CD4-positive, alpha-beta T cell (primary cell): ENCODE measurements at regions not wholly inside any gene's neighbourhood (a gene's known extent, or its start where the extent isn't known, plus 50 kb on each side); places are given as distances from the start of the nearest gene placed in this dataset.

ENCODE experiments used
- ATAC-seq: fragments of 200-7000 bp; cut with Tn5 transposase; one replicate; pipeline ENCODE4 v1.10.0; 2022; ENCODE audit warnings: mild to moderate bottlenecking; ENCODE audit not compliant: poor library complexity
- CTCF ChIA-PET: fragments of 350-600 bp; sonication (Branson Sonifier 250); formaldehyde crosslinking; loops from one replicate; lab custom pipeline; 2021; ENCODE audit warnings: antibody characterized with exemption, inconsistent platforms; lab: Charles Lee
- POLR2A ChIA-PET: fragments of 350-600 bp; sonication (Branson Sonifier 250); formaldehyde crosslinking; loops from one replicate; lab custom pipeline; 2021; ENCODE audit warnings: antibody characterized with exemption, inconsistent platforms; lab: Charles Lee
- DNase-seq, 14 experiments: peaks; one replicate each; pipeline ENCODE4 v3.0.0-alpha.2; 2013 to 2020; ENCODE audit warnings: mixed read lengths in 2 of 14
- H3K27ac ChIP-seq, 2 donors: one replicate each; pipeline versions ENCODE4 v1.5.1 to v1.7.0; 2013; ENCODE audit warnings: low read length in 2 of 2, low read depth in 1 of 2, mild to moderate bottlenecking in 1 of 2
- H3K27me3 ChIP-seq, 2 experiments: 1 replicate in 1 of 2; 2 replicates in 1 of 2; pipeline versions ENCODE4 v1.6.1 to v1.7.0; 2013; ENCODE audit warnings: low read length in 2 of 2, control low read depth in 1 of 2, mild to moderate bottlenecking in 1 of 2, moderate library complexity in 1 of 2; ENCODE audit not compliant: insufficient read depth in 2 of 2, control insufficient read depth in 1 of 2
- H3K36me3 ChIP-seq: one replicate; pipeline ENCODE4 v1.6.1; 2013; ENCODE audit warnings: low read length, control low read depth; ENCODE audit not compliant: insufficient read depth
- H3K4me1 ChIP-seq: one replicate; pipeline ENCODE4 v1.6.1; 2013; ENCODE audit warnings: low read length, control low read depth; ENCODE audit not compliant: insufficient read depth
- H3K4me3 ChIP-seq: one replicate; pipeline ENCODE4 v1.5.1; 2013; ENCODE audit warnings: mild to moderate bottlenecking, low read length, moderate library complexity
- H3K9me3 ChIP-seq, 2 experiments: 1 replicate in 1 of 2; 2 replicates in 1 of 2; pipeline versions ENCODE4 v1.6.1 to v1.7.0; 2013; ENCODE audit warnings: low read length in 2 of 2, mild to moderate bottlenecking in 2 of 2, control low read depth in 1 of 2, moderate library complexity in 1 of 2; ENCODE audit not compliant: control insufficient read depth in 1 of 2, insufficient read depth in 1 of 2
- H3K27ac Mint-ChIP-seq: one replicate; pipeline ENCODE4 v1.8.0; 2020; ENCODE audit warnings: mixed read lengths
- H3K27me3 Mint-ChIP-seq: one replicate; pipeline ENCODE4 v1.8.0; 2021; ENCODE audit warnings: mixed read lengths
- H3K36me3 Mint-ChIP-seq: one replicate; pipeline ENCODE4 v1.8.0; 2021; ENCODE audit warnings: low read depth, mixed read lengths
- H3K4me1 Mint-ChIP-seq: one replicate; pipeline ENCODE4 v1.8.0; 2021; ENCODE audit warnings: low read depth, mixed read lengths
- H3K4me3 Mint-ChIP-seq: one replicate; pipeline ENCODE4 v1.8.0; 2020; ENCODE audit warnings: mild to moderate bottlenecking, mixed read lengths
- H3K9me3 Mint-ChIP-seq: one replicate; pipeline ENCODE4 v1.8.0; 2020; ENCODE audit warnings: mixed read lengths
- CTCF ChIP-seq: fragments of 200-600 bp; IDR thresholded peaks from one replicate; pipeline ENCODE4 v1.8.0; 2022; ENCODE audit warnings: antibody characterized with exemption, mild to moderate bottlenecking
- intact Hi-C, 2 experiments: fragments of 100-400 bp; cut with DNase I in 1 of 2; cut with micrococcal nuclease in 1 of 2; formaldehyde crosslinking; loops; one replicate each; pipeline versions ENCODE4 v1.15.1 to v1.9.0; 2023 to 2025; cut with DNase I, micrococcal nuclease

- intact Hi-C loops: no loop called here
- no peaks in the 10 kb centered on the region for H3K36me3 ChIP-seq
- Mint-ChIP-seq H3K27me3 (peaks cover 52% of the 10 kb centered on the region), H3K36me3 (no peaks in the 10 kb centered on the region), H3K4me1 (no peaks in the 10 kb centered on the region), H3K9me3 (peaks cover 8% of the 10 kb centered on the region), H3K4me3 (no peak overlapping the region), H3K27ac (no peak overlapping the region)
- ChIA-PET CTCF (no interaction called here), POLR2A (no interaction called here)
- H3K4me1 ChIP-seq: no peaks in the 10 kb centered on the region
- ATAC-seq (no peak), DNase-seq (no peak)
- no peaks in the 10 kb centered on the region for H3K9me3 ChIP-seq
- no peak overlapping the region for H3K4me3 ChIP-seq
- TF ChIP-seq CTCF: no peak
- peaks cover 2 to 13% of the 10 kb centered on the region in 2 experiments for H3K27me3 ChIP-seq
- no peak overlapping the region for H3K27ac ChIP-seq
Measured at GRCh38 chr1:29777522-29777921, 541.2 kb downstream of the PTPRU start.

DNA sequence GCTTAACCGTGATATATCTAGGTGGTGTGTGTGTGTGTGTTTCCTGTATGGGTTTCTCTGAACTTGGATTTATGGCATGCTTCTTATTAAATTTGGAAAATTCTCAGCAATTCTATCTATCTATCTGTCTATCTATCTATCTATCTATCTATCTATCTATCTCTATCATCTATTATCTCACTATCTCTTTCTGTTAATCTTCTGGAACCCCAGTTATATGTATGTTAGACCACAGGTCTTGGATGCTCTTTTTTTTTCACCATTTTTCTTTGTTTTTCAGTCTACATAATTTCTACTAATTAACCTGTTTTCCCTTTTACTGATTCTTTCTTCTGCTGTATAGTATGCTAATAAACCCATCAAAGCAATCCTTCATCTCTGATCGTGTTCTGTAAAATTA is 538.0 kb downstream of the PTPRU start:
- Histone ChIP-seq H3K4me3 (no peak overlapping the region), H3K27me3 (peaks cover 0 to 5% of the 10 kb centered on the region in 2 experiments), H3K9me3 (no peaks in the 10 kb centered on the region), H3K27ac (no peak overlapping the region), H3K36me3 (no peaks in the 10 kb centered on the region), H3K4me1 (no peaks in the 10 kb centered on the region)
- Mint-ChIP-seq H3K27me3 (peaks cover 37% of the 10 kb centered on the region), H3K9me3 (peaks cover 8% of the 10 kb centered on the region), H3K27ac (no peak overlapping the region), H3K4me3 (no peak overlapping the region), H3K36me3 (no peaks in the 10 kb centered on the region), H3K4me1 (no peaks in the 10 kb centered on the region)
- DNase-seq (no peak), ATAC-seq (no peak)
- ChIA-PET CTCF (no interaction called here), POLR2A (no interaction called here)
- TF ChIP-seq CTCF: no peak
- intact Hi-C loops: no loop called here

GRCh38 chr1:29772584-29773100 is 536.3 kb downstream of the PTPRU start:
- TF ChIP-seq CTCF: no peak
- ATAC-seq (no peak), DNase-seq (no peak)
- H3K4me3 ChIP-seq: no peak overlapping the region
- H3K9me3 ChIP-seq: no peaks in the 10 kb centered on the region
- intact Hi-C loops: no loop called here
- H3K36me3 ChIP-seq: no peaks in the 10 kb centered on the region
- H3K4me1 Mint-ChIP-seq: no peaks in the 10 kb centered on the region
- H3K36me3 Mint-ChIP-seq: no peaks in the 10 kb centered on the region
- peaks cover 0 to 5% of the 10 kb centered on the region in 2 experiments for H3K27me3 ChIP-seq
- H3K4me1 ChIP-seq: no peaks in the 10 kb centered on the region
- CTCF ChIA-PET: no interaction called here
- peaks cover 8% of the 10 kb centered on the region for H3K9me3 Mint-ChIP-seq
- no peak overlapping the region for H3K27ac ChIP-seq
- no peak overlapping the region for H3K4me3 Mint-ChIP-seq
- peaks cover 29% of the 10 kb centered on the region for H3K27me3 Mint-ChIP-seq
- POLR2A ChIA-PET: no interaction called here
- H3K27ac Mint-ChIP-seq: no peak overlapping the region
